ENCODE measurements at regions not wholly inside any gene's neighbourhood (a gene's known extent, or its start where the extent isn't known, plus 50 kb on each side); places are given as distances from the start of the nearest gene placed in this dataset.

DNA sequence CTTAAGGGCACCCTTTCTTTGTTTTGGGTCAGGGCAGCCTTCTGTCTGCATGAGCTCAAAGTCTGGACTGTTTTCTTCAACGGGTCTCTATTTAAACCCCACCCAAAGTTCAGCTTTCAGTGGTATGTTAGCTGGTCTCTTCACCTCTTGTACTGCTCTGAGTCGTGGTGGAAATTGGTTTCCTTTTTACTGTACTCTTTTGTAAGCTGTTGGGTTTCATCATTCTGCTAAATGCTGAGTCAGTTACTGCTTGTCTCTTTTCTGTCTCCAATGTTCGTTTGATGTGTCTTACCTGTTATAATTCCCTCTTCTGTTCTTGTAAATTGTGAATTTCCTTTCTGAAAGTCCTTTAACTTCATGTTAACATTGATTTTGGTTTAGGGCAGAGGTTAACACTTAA, 64.1 kb upstream of the MALRD1 start:
- no peak for TF ChIP-seq CTCF (IDR thresholded peaks at IDR 0.05)
- no peak for TF ChIP-seq POLR2A (IDR thresholded peaks at IDR 0.05)

Measured in Peyer's patch (tissue), 4 donors.